ENCODE measurements at regions not wholly inside any gene's neighbourhood (a gene's known extent, or its start where the extent isn't known, plus 50 kb on each side); places are given as distances from the start of the nearest gene placed in this dataset.

GRCh38 chr13:32893176-32893575 is 123.0 kb upstream of the KL start:
- TF ChIP-seq POLR2AphosphoS5 (IDR thresholded peaks at IDR 0.05) (no peak), CTCF (IDR thresholded peaks at IDR 0.05) (no peak)
